GM19324 (cell line): ENCODE measurements at regions not wholly inside any gene's neighbourhood (a gene's known extent, or its start where the extent isn't known, plus 50 kb on each side); places are given as distances from the start of the nearest gene placed in this dataset.

Experiments used
- ATAC-seq: cut with Tn5 transposase; IDR thresholded peaks from one replicate; pipeline ENCODE4 v1.9.1; 2021; ENCODE audit warnings: mild to moderate bottlenecking, moderate library complexity; ENCODE audit not compliant: unreplicated experiment, low FRiP score

GRCh38 chr14:42602336-42602845 lies 995.7 kb downstream of the LRFN5 start:
- no peak for ATAC-seq

GRCh38 chr14:42572032-42572431 lies 965.4 kb downstream of the LRFN5 start:
- no peak for ATAC-seq

- no peak for ATAC-seq
Measured at GRCh38 chr14:42569227-42569626, 962.6 kb downstream of the LRFN5 start.

GRCh38 chr14:42565556-42565955 lies 958.9 kb downstream of the LRFN5 start:
- ATAC-seq: no peak

- no peak for ATAC-seq
Measured at GRCh38 chr14:42563313-42563712, 956.6 kb downstream of the LRFN5 start.

- no peak for ATAC-seq
Measured at GRCh38 chr14:42556551-42556950, 949.9 kb downstream of the LRFN5 start.

GRCh38 chr14:42555365-42555764 lies 948.7 kb downstream of the LRFN5 start:
- ATAC-seq: no peak

GRCh38 chr14:42554091-42554490 lies 947.4 kb downstream of the LRFN5 start:
- ATAC-seq: no peak

- ATAC-seq: no peak
Measured at GRCh38 chr14:42550310-42550709, 943.6 kb downstream of the LRFN5 start.

GRCh38 chr14:42548349-42548748 lies 941.7 kb downstream of the LRFN5 start:
- ATAC-seq: no peak

GRCh38 chr14:42545636-42546035 lies 939.0 kb downstream of the LRFN5 start:
- no peak for ATAC-seq

- no peak for ATAC-seq
Measured at GRCh38 chr14:42541535-42542001, 934.9 kb downstream of the LRFN5 start.

- no peak for ATAC-seq
Measured at GRCh38 chr14:42535397-42535796, 928.7 kb downstream of the LRFN5 start.

GRCh38 chr14:42533476-42533875 lies 926.8 kb downstream of the LRFN5 start:
- no peak for ATAC-seq

- ATAC-seq: no peak
Measured at GRCh38 chr14:42532194-42532593, 925.5 kb downstream of the LRFN5 start.

GRCh38 chr14:42527141-42527540 lies 920.5 kb downstream of the LRFN5 start:
- ATAC-seq: no peak

GRCh38 chr14:42523666-42524065 lies 917.0 kb downstream of the LRFN5 start:
- no peak for ATAC-seq

- ATAC-seq: no peak
Measured at GRCh38 chr14:42517806-42518500, 911.3 kb downstream of the LRFN5 start.

GRCh38 chr14:42513837-42514236 lies 907.2 kb downstream of the LRFN5 start:
- no peak for ATAC-seq

- ATAC-seq: no peak
Measured at GRCh38 chr14:42510071-42510470, 903.4 kb downstream of the LRFN5 start.

- no peak for ATAC-seq
Measured at GRCh38 chr14:42508209-42508946, 901.7 kb downstream of the LRFN5 start.

GRCh38 chr14:42504433-42504832 lies 897.8 kb downstream of the LRFN5 start:
- no peak for ATAC-seq
